HG02610 (cell line): ENCODE measurements at regions not wholly inside any gene's neighbourhood (a gene's known extent, or its start where the extent isn't known, plus 50 kb on each side); places are given as distances from the start of the nearest gene placed in this dataset.
A peak's percentile ranks its signal among the peaks of the same experiment; 100 is the strongest.
"Not testable (repeated sequence)": the region's sequence is repeated elsewhere in the genome, so short reads cannot be mapped to it uniquely, and the experiment has no call there.

ENCODE experiments used
- ATAC-seq: cut with Tn5 transposase; IDR thresholded peaks from one replicate; pipeline ENCODE4 v1.9.1; 2021; ENCODE audit warnings: mild to moderate bottlenecking, moderate library complexity; ENCODE audit not compliant: unreplicated experiment

GRCh38 chr4:18441676-18442075 is 420.1 kb upstream of the LCORL start:
- no peak for ATAC-seq

GRCh38 chr4:18441203-18441590 is 419.6 kb upstream of the LCORL start:
- no peak for ATAC-seq

GRCh38 chr4:18440527-18441202 is 419.1 kb upstream of the LCORL start:
- no peak for ATAC-seq

GRCh38 chr4:18439311-18439710 is 417.8 kb upstream of the LCORL start:
- ATAC-seq, result no peak

- ATAC-seq, result no peak
These were observed 414.2 kb upstream of the LCORL start for GRCh38 chr4:18435781-18436180.

- ATAC-seq, result no peak
These were observed 401.1 kb upstream of the LCORL start for GRCh38 chr4:18422685-18423084.

- no peak for ATAC-seq
These were observed 400.0 kb upstream of the LCORL start for GRCh38 chr4:18421519-18421918.

- ATAC-seq, result peak; percentile 72
These were observed 398.2 kb upstream of the LCORL start for GRCh38 chr4:18419780-18420179.

GRCh38 chr4:18418195-18418898 is 396.8 kb upstream of the LCORL start:
- not testable (repeated sequence) for ATAC-seq

GRCh38 chr4:18417651-18418050 is 396.1 kb upstream of the LCORL start:
- ATAC-seq, result not testable (repeated sequence)

- ATAC-seq, result no peak
These were observed 384.7 kb upstream of the LCORL start for GRCh38 chr4:18406264-18406663.

- ATAC-seq, result no peak
These were observed 383.5 kb upstream of the LCORL start for GRCh38 chr4:18405054-18405453.

GRCh38 chr4:18404642-18405041 is 383.1 kb upstream of the LCORL start:
- ATAC-seq, result no peak

GRCh38 chr4:18403327-18403726 is 381.8 kb upstream of the LCORL start:
- ATAC-seq, result no peak

- no peak for ATAC-seq
These were observed 380.3 kb upstream of the LCORL start for GRCh38 chr4:18401868-18402267.

- no peak for ATAC-seq
These were observed 379.9 kb upstream of the LCORL start for GRCh38 chr4:18401425-18401824.

- no peak for ATAC-seq
These were observed 377.1 kb upstream of the LCORL start for GRCh38 chr4:18398661-18399060.

- no peak for ATAC-seq
These were observed 376.3 kb upstream of the LCORL start for GRCh38 chr4:18397681-18398390.

GRCh38 chr4:18394656-18395055 is 373.1 kb upstream of the LCORL start:
- no peak for ATAC-seq

- no peak for ATAC-seq
These were observed 369.8 kb upstream of the LCORL start for GRCh38 chr4:18391354-18391728.

- no peak for ATAC-seq
These were observed 369.2 kb upstream of the LCORL start for GRCh38 chr4:18390655-18391353.
